ENCODE measurements at regions not wholly inside any gene's neighbourhood (a gene's known extent, or its start where the extent isn't known, plus 50 kb on each side); places are given as distances from the start of the nearest gene placed in this dataset.

DNA sequence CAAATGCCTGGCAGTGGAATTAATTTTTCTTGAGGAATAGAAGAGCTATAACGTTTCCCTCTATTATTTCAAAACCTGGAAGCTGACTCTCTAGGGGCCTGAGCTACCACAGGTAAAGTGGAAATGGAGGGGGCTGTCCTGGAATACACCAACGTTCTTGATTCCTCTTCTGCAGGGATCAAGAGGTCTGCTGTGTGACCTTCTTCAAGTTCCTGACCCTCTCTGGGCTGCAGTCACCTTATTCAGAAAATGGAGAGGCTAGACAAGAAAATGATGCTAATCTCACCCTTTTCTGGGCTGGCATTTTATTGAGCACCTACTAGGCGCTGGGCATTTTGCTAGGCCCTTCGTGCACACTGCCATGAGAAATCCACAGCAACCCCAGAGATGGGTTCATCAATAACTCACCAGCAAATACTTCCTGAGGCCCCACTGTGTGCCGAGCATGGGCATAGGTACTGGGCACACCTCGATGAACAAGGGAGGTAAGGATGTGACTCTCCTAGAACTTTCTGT is 55.2 kb upstream of the DLK1 start:
- Histone ChIP-seq H3K27ac (ENCODE audit: insufficient read depth, low read length) (no peak overlapping the region), H3K9ac (ENCODE audit: insufficient read depth, low read length) (no peak overlapping the region), H3K27me3 (ENCODE audit: control insufficient read depth, insufficient read depth, low read length) (peaks cover 11% of the 10 kb centered on the region), H3K79me2 (ENCODE audit: control insufficient read depth, insufficient read depth, low read length) (no peaks in the 10 kb centered on the region), H4K20me1 (ENCODE audit: control insufficient read depth, extremely low read depth, insufficient read depth, low read length) (no peaks in the 10 kb centered on the region), H2AFZ (ENCODE audit: low read length) (no peak overlapping the region), H3K36me3 (ENCODE audit: control insufficient read depth, insufficient read depth, low read length) (no peaks in the 10 kb centered on the region), H3K4me2 (ENCODE audit: extremely low read depth, insufficient read depth, low read length) (no peak overlapping the region), H3K4me1 (ENCODE audit: control insufficient read depth, extremely low read depth, insufficient read depth, low read length) (no peaks in the 10 kb centered on the region), H3K9me3 (ENCODE audit: control insufficient read depth, insufficient read depth, low read depth, low read length) (no peaks in the 10 kb centered on the region), H3K4me3 (replicated peaks in 1 of 4; ENCODE audit: control extremely low read depth in 1 of 4, insufficient read depth in 1 of 4, low read depth in 3 of 4, low read length in 4 of 4) (no peak overlapping the region)
- no peak for DNase-seq (ENCODE audit: low read depth in 2 of 2)
- TF ChIP-seq CTCF (conservative IDR thresholded peaks at IDR 0.05 in 1 of 2, IDR thresholded peaks at IDR 0.05 in 1 of 2; ENCODE audit: low read depth in 1 of 2, low read length in 2 of 2) = no peak
- TF ChIP-seq EZH2 (IDR thresholded peaks at IDR 0.05; ENCODE audit: low read length, missing control alignments) = no peak

- H3K27ac ChIP-seq (ENCODE audit: insufficient read depth, low read length) = no peak overlapping the region
- peaks cover 11% of the 10 kb centered on the region for H3K27me3 ChIP-seq (ENCODE audit: control insufficient read depth, insufficient read depth, low read length)
- H3K36me3 ChIP-seq (ENCODE audit: control insufficient read depth, insufficient read depth, low read length) = no peaks in the 10 kb centered on the region
- H3K4me1 ChIP-seq (ENCODE audit: control insufficient read depth, extremely low read depth, insufficient read depth, low read length) = no peaks in the 10 kb centered on the region
- H3K9me3 ChIP-seq (ENCODE audit: control insufficient read depth, insufficient read depth, low read depth, low read length) = no peaks in the 10 kb centered on the region
- H4K20me1 ChIP-seq (ENCODE audit: control insufficient read depth, extremely low read depth, insufficient read depth, low read length) = no peaks in the 10 kb centered on the region
- TF ChIP-seq EZH2 (IDR thresholded peaks at IDR 0.05; ENCODE audit: low read length, missing control alignments) (no peak), CTCF (conservative IDR thresholded peaks at IDR 0.05 in 1 of 2, IDR thresholded peaks at IDR 0.05 in 1 of 2; ENCODE audit: low read depth in 1 of 2, low read length in 2 of 2) (no peak)
- H2AFZ ChIP-seq (ENCODE audit: low read length) = no peak overlapping the region
- DNase-seq (ENCODE audit: low read depth in 2 of 2) = no peak
- no peaks in the 10 kb centered on the region for H3K79me2 ChIP-seq (ENCODE audit: control insufficient read depth, insufficient read depth, low read length)
- no peak overlapping the region for H3K4me3 ChIP-seq (replicated peaks in 1 of 4; ENCODE audit: control extremely low read depth in 1 of 4, insufficient read depth in 1 of 4, low read depth in 3 of 4, low read length in 4 of 4)
- H3K4me2 ChIP-seq (ENCODE audit: extremely low read depth, insufficient read depth, low read length) = no peak overlapping the region
- no peak overlapping the region for H3K9ac ChIP-seq (ENCODE audit: insufficient read depth, low read length)
Observed at GRCh38 chr14:100671906-100672305, 54.8 kb upstream of the DLK1 start.

GRCh38 chr14:100673085-100673806 is 53.4 kb upstream of the DLK1 start:
- H3K79me2 ChIP-seq (ENCODE audit: control insufficient read depth, insufficient read depth, low read length) = no peaks in the 10 kb centered on the region
- H3K9me3 ChIP-seq (ENCODE audit: control insufficient read depth, insufficient read depth, low read depth, low read length) = no peaks in the 10 kb centered on the region
- H3K4me2 ChIP-seq (ENCODE audit: extremely low read depth, insufficient read depth, low read length) = no peak overlapping the region
- H3K27ac ChIP-seq (ENCODE audit: insufficient read depth, low read length) = no peak overlapping the region
- no peak for DNase-seq (ENCODE audit: low read depth in 2 of 2)
- H3K9ac ChIP-seq (ENCODE audit: insufficient read depth, low read length) = no peak overlapping the region
- H3K4me1 ChIP-seq (ENCODE audit: control insufficient read depth, extremely low read depth, insufficient read depth, low read length) = peaks cover 6% of the 10 kb centered on the region
- H3K36me3 ChIP-seq (ENCODE audit: control insufficient read depth, insufficient read depth, low read length) = no peaks in the 10 kb centered on the region
- H3K4me3 ChIP-seq (replicated peaks in 1 of 4; ENCODE audit: control extremely low read depth in 1 of 4, insufficient read depth in 1 of 4, low read depth in 3 of 4, low read length in 4 of 4) = no peak overlapping the region
- TF ChIP-seq EZH2 (IDR thresholded peaks at IDR 0.05; ENCODE audit: low read length, missing control alignments) (no peak), CTCF (conservative IDR thresholded peaks at IDR 0.05 in 1 of 2, IDR thresholded peaks at IDR 0.05 in 1 of 2; ENCODE audit: low read depth in 1 of 2, low read length in 2 of 2) (no peak)
- H4K20me1 ChIP-seq (ENCODE audit: control insufficient read depth, extremely low read depth, insufficient read depth, low read length) = no peaks in the 10 kb centered on the region
- peaks cover 11% of the 10 kb centered on the region for H3K27me3 ChIP-seq (ENCODE audit: control insufficient read depth, insufficient read depth, low read length)
- H2AFZ ChIP-seq (ENCODE audit: low read length) = no peak overlapping the region
